ENCODE measurements at regions not wholly inside any gene's neighbourhood (a gene's known extent, or its start where the extent isn't known, plus 50 kb on each side); places are given as distances from the start of the nearest gene placed in this dataset.

DNA sequence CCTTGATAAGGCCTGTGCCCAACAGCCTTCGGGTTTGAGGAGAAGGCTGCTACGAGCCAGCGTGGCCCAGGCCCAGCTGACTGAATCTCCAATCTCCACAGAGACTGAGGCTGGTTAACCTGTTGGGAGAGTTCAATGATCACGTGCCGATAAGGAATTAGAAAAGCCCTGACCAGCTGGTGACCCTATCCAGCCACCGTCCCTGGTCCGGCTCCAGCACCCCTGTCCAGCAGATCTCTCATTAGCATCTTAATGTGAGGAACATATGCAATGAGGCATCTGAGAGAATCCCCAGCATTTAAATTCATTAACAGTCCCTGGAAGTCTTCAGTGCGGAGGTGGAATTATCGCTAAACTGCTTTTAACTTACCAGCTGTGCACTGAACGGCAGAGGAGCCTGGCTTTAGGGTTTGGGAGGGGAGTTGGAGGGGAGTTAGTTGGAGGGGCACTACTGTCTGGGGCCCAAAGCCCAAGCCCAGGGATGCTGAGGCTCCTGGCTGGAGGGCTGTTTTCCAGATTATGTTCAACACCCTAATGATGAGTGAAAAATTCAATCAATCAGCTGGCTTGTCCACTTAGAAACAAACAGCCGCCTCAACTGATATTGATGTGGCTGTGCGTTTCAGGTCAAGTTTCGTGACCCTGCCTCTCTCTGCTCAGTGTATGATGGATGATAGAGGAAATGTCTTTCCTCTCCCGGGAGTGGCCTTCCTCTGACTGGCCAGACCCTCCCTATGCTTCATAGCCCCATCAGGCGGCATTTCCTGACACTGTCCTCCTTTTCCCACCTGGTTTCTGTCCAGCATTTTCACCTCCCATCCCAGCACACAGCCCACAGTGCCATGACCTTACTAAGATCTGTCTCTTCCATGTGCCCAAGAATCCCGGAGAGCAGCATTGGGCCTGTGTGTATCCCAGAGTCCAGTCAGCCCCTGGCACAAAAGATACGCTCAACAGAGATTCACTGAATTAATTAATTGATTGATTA lies 184.5 kb downstream of the CCT6B start:
- H3K4me1 ChIP-seq = no peaks in the 10 kb centered on the region
- TF ChIP-seq EP300 (IDR thresholded peaks at IDR 0.05) (no peak), CTCF (IDR thresholded peaks at IDR 0.05) (no peak), POLR2A (IDR thresholded peaks at IDR 0.05) (no peak)
- H3K9me3 ChIP-seq = peaks cover 0 to 6% (median 0%) of the 10 kb centered on the region in 4 donors
- WGBS, 2 donors = 57 to 60% methylated on average over 17 of the region's 17 CpGs
- H3K27me3 ChIP-seq = no peaks in the 10 kb centered on the region
- DNase-seq (ENCODE audit: low spot score in 2 of 2) = no peak
- no peak overlapping the region for H3K4me3 ChIP-seq
- H3K36me3 ChIP-seq = no peaks in the 10 kb centered on the region
- no peak overlapping the region for H3K27ac ChIP-seq

- Histone ChIP-seq H3K36me3 (no peaks in the 10 kb centered on the region), H3K4me1 (no peaks in the 10 kb centered on the region), H3K27ac (no peak overlapping the region), H3K4me3 (no peak overlapping the region), H3K27me3 (no peaks in the 10 kb centered on the region), H3K9me3 (no peaks in the 10 kb centered on the region)
- WGBS, 2 donors = 60 to 67% methylated on average over 4 of the region's 4 CpGs
- TF ChIP-seq POLR2A (IDR thresholded peaks at IDR 0.05) (no peak), CTCF (IDR thresholded peaks at IDR 0.05) (no peak), EP300 (IDR thresholded peaks at IDR 0.05) (no peak)
- no peak for DNase-seq (ENCODE audit: low spot score in 2 of 2)
These were observed 188.2 kb downstream of the CCT6B start for GRCh38 chr17:34773036-34773435.

DNA sequence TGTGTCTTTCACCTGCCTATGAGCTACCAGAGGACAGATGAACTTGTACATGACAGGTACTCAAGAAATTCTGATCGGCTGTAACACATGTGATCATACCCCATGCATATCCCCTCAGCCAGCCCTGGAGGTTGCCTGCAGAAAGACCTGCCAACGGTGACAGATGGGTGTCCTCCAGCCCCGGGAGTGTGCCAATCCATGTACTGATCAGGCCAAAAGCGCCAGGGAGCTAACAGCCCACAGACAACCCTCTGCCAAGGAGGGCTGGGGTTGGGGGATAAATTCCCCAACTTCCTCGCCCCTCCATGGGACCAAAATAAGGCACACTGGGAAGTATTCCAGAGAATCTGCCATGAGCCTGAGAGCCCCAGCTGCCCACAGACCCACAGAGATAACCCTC lies 189.4 kb downstream of the CCT6B start:
- TF ChIP-seq EP300 (IDR thresholded peaks at IDR 0.05) = no peak
- TF ChIP-seq CTCF (IDR thresholded peaks at IDR 0.05) = no peak
- no peak for TF ChIP-seq POLR2A (IDR thresholded peaks at IDR 0.05)

GRCh38 chr17:34770586-34770985 lies 190.7 kb downstream of the CCT6B start:
- whole genome bisulfite sequencing, 2 donors = 66 to 75% methylated on average over 3 of the region's 3 CpGs
- TF ChIP-seq POLR2A (IDR thresholded peaks at IDR 0.05) (no peak), EP300 (IDR thresholded peaks at IDR 0.05) (no peak), CTCF (IDR thresholded peaks at IDR 0.05) (no peak)
- no peaks in the 10 kb centered on the region for H3K9me3 ChIP-seq
- no peaks in the 10 kb centered on the region for H3K27me3 ChIP-seq
- no peak overlapping the region for H3K4me3 ChIP-seq
- H3K4me1 ChIP-seq = no peaks in the 10 kb centered on the region
- DNase-seq (ENCODE audit: low spot score in 2 of 2) = no peak
- H3K27ac ChIP-seq = no peak overlapping the region
- H3K36me3 ChIP-seq = no peaks in the 10 kb centered on the region

More for the DNA sequence above, 189.4 kb downstream of the CCT6B start:
- Histone ChIP-seq H3K9me3 (no peaks in the 10 kb centered on the region), H3K27ac (no peak overlapping the region), H3K4me3 (no peak overlapping the region), H3K36me3 (no peaks in the 10 kb centered on the region), H3K27me3 (no peaks in the 10 kb centered on the region), H3K4me1 (no peaks in the 10 kb centered on the region)
- DNase-seq (ENCODE audit: low spot score in 2 of 2) = no peak
- 80 to 86% methylated on average over 5 of the region's 5 CpGs for WGBS, 2 donors

- no peaks in the 10 kb centered on the region for H3K36me3 ChIP-seq
- H3K4me1 ChIP-seq = no peaks in the 10 kb centered on the region
- no peaks in the 10 kb centered on the region for H3K9me3 ChIP-seq
- no peak overlapping the region for H3K27ac ChIP-seq
- no peak overlapping the region for H3K4me3 ChIP-seq
- 84 to 85% methylated on average over 2 of the region's 2 CpGs for WGBS, 2 donors
- no peak for DNase-seq (ENCODE audit: low spot score in 2 of 2)
- TF ChIP-seq CTCF (IDR thresholded peaks at IDR 0.05) (no peak), EP300 (IDR thresholded peaks at IDR 0.05) (no peak), POLR2A (IDR thresholded peaks at IDR 0.05) (no peak)
- H3K27me3 ChIP-seq = no peaks in the 10 kb centered on the region
These were observed 190.5 kb downstream of the TMEM132E start for GRCh38 chr17:34769899-34770298.

All from tibial nerve (tissue), 4 donors.